Duodenal mucosa (tissue), 2 donors: ENCODE measurements at regions not wholly inside any gene's neighbourhood (a gene's known extent, or its start where the extent isn't known, plus 50 kb on each side); places are given as distances from the start of the nearest gene placed in this dataset.

ENCODE experiments used
- H3K27ac ChIP-seq: one replicate; pipeline ENCODE4 v1.7.0; 2013; ENCODE audit warnings: low read depth, low read length
- H3K27me3 ChIP-seq, 2 donors: one replicate each; pipeline ENCODE4 v1.7.0; 2013; ENCODE audit warnings: low read length in 2 of 2, control low read depth in 1 of 2; ENCODE audit not compliant: insufficient read depth in 2 of 2, control insufficient read depth in 1 of 2
- H3K36me3 ChIP-seq, 2 donors: one replicate each; pipeline ENCODE4 v1.7.0; 2013; ENCODE audit warnings: low read length in 2 of 2, control low read depth in 1 of 2; ENCODE audit not compliant: insufficient read depth in 2 of 2, control insufficient read depth in 1 of 2
- H3K4me1 ChIP-seq, 2 donors: one replicate each; pipeline ENCODE4 v1.7.0; 2013; ENCODE audit warnings: low read length in 2 of 2, control low read depth in 1 of 2; ENCODE audit not compliant: insufficient read depth in 2 of 2, control insufficient read depth in 1 of 2
- H3K4me3 ChIP-seq, 2 donors: one replicate each; pipeline ENCODE4 v1.7.0; 2013; ENCODE audit warnings: low read length in 2 of 2, low read depth in 1 of 2
- H3K9ac ChIP-seq, 2 donors: one replicate each; pipeline ENCODE4 v1.7.0; 2013; ENCODE audit warnings: low read length in 2 of 2, low read depth in 1 of 2
- H3K9me3 ChIP-seq, 2 donors: one replicate each; pipeline ENCODE4 v1.7.0; 2013; ENCODE audit warnings: low read length in 2 of 2, control low read depth in 1 of 2; ENCODE audit not compliant: control insufficient read depth in 1 of 2

DNA sequence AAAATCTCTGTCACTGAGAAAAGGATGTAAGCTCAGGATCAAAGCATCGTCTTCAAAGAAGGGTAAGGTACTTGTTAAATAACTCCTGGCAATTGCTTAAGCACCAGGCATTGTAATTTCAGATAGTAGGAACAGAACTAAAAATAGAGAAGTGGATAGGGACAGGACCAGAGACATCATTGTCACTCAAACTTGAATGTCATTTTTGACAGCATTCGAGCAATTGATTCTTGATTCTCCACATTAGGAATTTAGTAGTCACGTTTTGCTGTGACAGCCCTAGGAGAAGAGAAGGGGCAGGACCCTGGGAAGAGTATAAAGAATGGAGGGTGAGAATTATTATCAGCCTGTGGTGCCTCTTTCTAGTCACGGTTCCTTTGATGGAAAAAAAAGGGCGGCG lies 50.1 kb upstream of the BACH2 start:
- Histone ChIP-seq H3K9me3 (no peaks in the 10 kb centered on the region), H3K4me3 (no peak overlapping the region), H3K4me1 (no peaks in the 10 kb centered on the region), H3K36me3 (no peaks in the 10 kb centered on the region), H3K27ac (no peak overlapping the region), H3K27me3 (peaks cover 0 to 2% of the 10 kb centered on the region in 2 donors), H3K9ac (no peak overlapping the region)
